A549 (cell line): ENCODE measurements at regions not wholly inside any gene's neighbourhood (a gene's known extent, or its start where the extent isn't known, plus 50 kb on each side); places are given as distances from the start of the nearest gene placed in this dataset.

Source experiments
- ATAC-seq, 2 experiments: fragments of 200-7000 bp in 1 of 2; fragments of >200 bp in 1 of 2; cut with Nextera tagmentation in 1 of 2; cut with Tn5 transposase in 1 of 2; 3 replicates each; pipeline versions ENCODE4 v1.8.0 to v1.9.1; 2018 to 2020; ENCODE audit warnings: mild to moderate bottlenecking in 1 of 2, moderate library complexity in 1 of 2
- CTCF ChIA-PET: fragments of 300-600 bp; sonication (Branson Sonifier 250); formaldehyde crosslinking; extraction: SDS; loops from one replicate; lab custom pipeline; 2021; ENCODE audit warnings: antibody characterized with exemption, inconsistent platforms; lab: Yijun Ruan, JAX
- POLR2A ChIA-PET: fragments of 350-600 bp; formaldehyde crosslinking; extraction: SDS; loops from one replicate; lab custom pipeline; 2021; ENCODE audit warnings: antibody characterized with exemption, inconsistent platforms; lab: Yijun Ruan, JAX
- DNase-seq, 2 experiments: peaks; one replicate each; pipeline versions ENCODE4 v3.0.0 to v3.0.0-alpha.2; 2011 to 2016; ENCODE audit warnings: low read depth in 1 of 2, low spot score in 1 of 2
- FAIRE-seq: peaks from 2 replicates; lab custom pipeline; 2011; peaks lifted over from hg19 to GRCh38; lab: Jason Lieb, UNC
- H3K27ac ChIP-seq, 2 experiments: fragments of >200 bp; sonication (Bioruptor Twin); formaldehyde crosslinking; 3 replicates each; pipeline ENCODE4 v1.5.1; 2016 to 2017
- H3K4me1 ChIP-seq: fragments of >200 bp; sonication (Bioruptor Twin); formaldehyde crosslinking; 3 replicates; pipeline ENCODE4 v1.6.1; 2016
- H3K4me2 ChIP-seq: fragments of >200 bp; sonication (Bioruptor Twin); formaldehyde crosslinking; 3 replicates; pipeline ENCODE4 v1.6.1; 2016
- H3K4me3 ChIP-seq: fragments of >200 bp; sonication (Bioruptor Twin); formaldehyde crosslinking; 3 replicates; pipeline ENCODE4 v1.5.1; 2016
- H3K9me3 ChIP-seq: fragments of >200 bp; sonication (Bioruptor Twin); formaldehyde crosslinking; 3 replicates; pipeline ENCODE4 v1.6.1; 2016
- ATOH8 ChIP-seq: fragments of 250-450 bp; sonication (Bioruptor Pico); IDR thresholded peaks from 2 replicates; pipeline ENCODE4 v1.5.0; 2020; ENCODE audit warnings: low read depth, mild to moderate bottlenecking, moderate library complexity
- CBX2 ChIP-seq: fragments of 200-600 bp; sonication (generic); IDR thresholded peaks from 2 replicates; pipeline ENCODE4 v1.6.1; 2016; ENCODE audit warnings: low read depth, mild to moderate bottlenecking, borderline replicate concordance
- CEBPB ChIP-seq, 2 experiments: fragments of >200 bp in 1 of 2; sonication (Bioruptor Twin) in 1 of 2; formaldehyde crosslinking in 1 of 2; IDR thresholded peaks; 2 replicates each; pipeline ENCODE4 v1.6.1; 2012 to 2016
- CHD2 ChIP-seq: fragments of 150-350 bp; IDR thresholded peaks from 2 replicates; pipeline ENCODE4 v1.6.1; 2014; ENCODE audit warnings: low read length; ENCODE audit not compliant: partially characterized antibody
- CHD4 ChIP-seq: fragments of 200-600 bp; sonication (generic); IDR thresholded peaks from 2 replicates; pipeline ENCODE4 v1.6.1; 2016; ENCODE audit warnings: antibody characterized with exemption, mild to moderate bottlenecking, borderline replicate concordance
- E2F6 ChIP-seq: IDR thresholded peaks from 2 replicates; pipeline ENCODE4 v1.6.1; 2012; ENCODE audit warnings: low read depth, borderline replicate concordance
- EP300 ChIP-seq, 2 experiments: fragments of >200 bp; sonication (Bioruptor Twin); formaldehyde crosslinking; IDR thresholded peaks; 2 replicates in 1 of 2; 3 replicates in 1 of 2; pipeline ENCODE4 v1.6.1; 2016 to 2017
- FOSB ChIP-seq: fragments of 250-450 bp; sonication (Bioruptor Pico); IDR thresholded peaks from 2 replicates; pipeline ENCODE4 v1.5.0; 2020; ENCODE audit warnings: mild to moderate bottlenecking, moderate library complexity
- FOSL2 ChIP-seq, 2 experiments: fragments of 450-650 bp in 1 of 2; fragments of >200 bp in 1 of 2; sonication (Bioruptor Twin) in 1 of 2; formaldehyde crosslinking; IDR thresholded peaks; 2 replicates each; pipeline versions ENCODE4 v1.5.0 to v1.6.1; 2016 to 2020; ENCODE audit warnings: mild to moderate bottlenecking in 1 of 2, moderate library complexity in 1 of 2
- MAFK ChIP-seq: fragments of 450-650 bp; IDR thresholded peaks from 2 replicates; pipeline ENCODE4 v1.6.1; 2014; ENCODE audit not compliant: partially characterized antibody
- NFE2L2 ChIP-seq: fragments of 150-350 bp; conservative IDR thresholded peaks from 2 replicates; pipeline ENCODE4 v1.6.1; 2014; ENCODE audit warnings: low read length
- PBX3 ChIP-seq: IDR thresholded peaks from 2 replicates; pipeline ENCODE4 v1.6.1; 2012
- RAD21 ChIP-seq, 2 experiments: fragments of >200 bp in 1 of 2; sonication (Bioruptor Twin) in 1 of 2; formaldehyde crosslinking in 1 of 2; IDR thresholded peaks in 1 of 2; conservative IDR thresholded peaks in 1 of 2; 2 replicates in 1 of 2; 3 replicates in 1 of 2; pipeline ENCODE4 v1.6.1; 2012 to 2018; ENCODE audit warnings: inconsistent platforms in 1 of 2
- RARB ChIP-seq: fragments of 250-450 bp; sonication (Bioruptor Pico); IDR thresholded peaks from 2 replicates; pipeline ENCODE4 v1.8.0; 2021; ENCODE audit warnings: mild to moderate bottlenecking, moderate library complexity
- RFX5 ChIP-seq: fragments of 450-650 bp; IDR thresholded peaks from 2 replicates; pipeline ENCODE4 v1.7.1; 2014; ENCODE audit warnings: antibody characterized with exemption, mild to moderate bottlenecking, moderate library complexity
- RNF2 ChIP-seq: fragments of 200-600 bp; sonication (generic); IDR thresholded peaks from 2 replicates; pipeline ENCODE4 v1.6.1; 2016; ENCODE audit warnings: low read depth, mild to moderate bottlenecking, antibody characterized with exemption, moderate library complexity, borderline replicate concordance
- SREBF2 ChIP-seq: fragments of 450-650 bp; IDR thresholded peaks from 2 replicates; pipeline ENCODE4 v1.6.1; 2014; ENCODE audit warnings: mild to moderate bottlenecking, moderate library complexity
- ZC3H11A ChIP-seq: fragments of 450-650 bp; IDR thresholded peaks from 2 replicates; pipeline ENCODE4 v1.6.1; 2014; ENCODE audit warnings: antibody characterized with exemption, mild to moderate bottlenecking
- WGBS: methylation state at CpG from one replicate; pipeline ENCODE4 v1.1.6; 2017; ENCODE audit errors: missing lambda C conversion rate; 5-methylcytosine and 5-hydroxymethylcytosine counted together
- TF ChIP-seq, protein P1 (sequence below): fragments of 200-600 bp; sonication (generic); IDR thresholded peaks from 2 replicates; pipeline ENCODE4 v1.6.1; 2016; ENCODE audit warnings: antibody characterized with exemption, mild to moderate bottlenecking, moderate library complexity
- TF ChIP-seq, protein P2 (sequence below): fragments of 250-450 bp; sonication (Bioruptor Pico); IDR thresholded peaks from 2 replicates; pipeline ENCODE4 v1.5.0; 2021; ENCODE audit warnings: mild to moderate bottlenecking, moderate library complexity, borderline replicate concordance

- ChIA-PET CTCF (no interaction called here), POLR2A (no interaction called here)
- TF ChIP-seq RAD21 (conservative IDR thresholded peaks at IDR 0.05 in 1 of 2, IDR thresholded peaks at IDR 0.05 in 1 of 2) (no peak), NFE2L2 (no peak), ZC3H11A (no peak), CHD2 (no peak), FOSB (no peak), RNF2 (no peak)
- TF ChIP-seq, protein P1, sequence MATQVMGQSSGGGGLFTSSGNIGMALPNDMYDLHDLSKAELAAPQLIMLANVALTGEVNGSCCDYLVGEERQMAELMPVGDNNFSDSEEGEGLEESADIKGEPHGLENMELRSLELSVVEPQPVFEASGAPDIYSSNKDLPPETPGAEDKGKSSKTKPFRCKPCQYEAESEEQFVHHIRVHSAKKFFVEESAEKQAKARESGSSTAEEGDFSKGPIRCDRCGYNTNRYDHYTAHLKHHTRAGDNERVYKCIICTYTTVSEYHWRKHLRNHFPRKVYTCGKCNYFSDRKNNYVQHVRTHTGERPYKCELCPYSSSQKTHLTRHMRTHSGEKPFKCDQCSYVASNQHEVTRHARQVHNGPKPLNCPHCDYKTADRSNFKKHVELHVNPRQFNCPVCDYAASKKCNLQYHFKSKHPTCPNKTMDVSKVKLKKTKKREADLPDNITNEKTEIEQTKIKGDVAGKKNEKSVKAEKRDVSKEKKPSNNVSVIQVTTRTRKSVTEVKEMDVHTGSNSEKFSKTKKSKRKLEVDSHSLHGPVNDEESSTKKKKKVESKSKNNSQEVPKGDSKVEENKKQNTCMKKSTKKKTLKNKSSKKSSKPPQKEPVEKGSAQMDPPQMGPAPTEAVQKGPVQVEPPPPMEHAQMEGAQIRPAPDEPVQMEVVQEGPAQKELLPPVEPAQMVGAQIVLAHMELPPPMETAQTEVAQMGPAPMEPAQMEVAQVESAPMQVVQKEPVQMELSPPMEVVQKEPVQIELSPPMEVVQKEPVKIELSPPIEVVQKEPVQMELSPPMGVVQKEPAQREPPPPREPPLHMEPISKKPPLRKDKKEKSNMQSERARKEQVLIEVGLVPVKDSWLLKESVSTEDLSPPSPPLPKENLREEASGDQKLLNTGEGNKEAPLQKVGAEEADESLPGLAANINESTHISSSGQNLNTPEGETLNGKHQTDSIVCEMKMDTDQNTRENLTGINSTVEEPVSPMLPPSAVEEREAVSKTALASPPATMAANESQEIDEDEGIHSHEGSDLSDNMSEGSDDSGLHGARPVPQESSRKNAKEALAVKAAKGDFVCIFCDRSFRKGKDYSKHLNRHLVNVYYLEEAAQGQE, result no peak
- H3K4me1 ChIP-seq, result no peaks in the 10 kb centered on the region
- no peaks in the 10 kb centered on the region for H3K9me3 ChIP-seq
- no peak overlapping the region for H3K4me2 ChIP-seq
- WGBS, result 4% methylated on average over 3 of the region's 3 CpGs
- no peak overlapping the region for H3K4me3 ChIP-seq
- no peak for ATAC-seq
- no peak for FAIRE-seq
- no peak overlapping the region for H3K27ac ChIP-seq
- DNase-seq, result no peak
Observed at GRCh38 chr3:99315896-99316295, 322.5 kb upstream of the COL8A1 start.

DNA sequence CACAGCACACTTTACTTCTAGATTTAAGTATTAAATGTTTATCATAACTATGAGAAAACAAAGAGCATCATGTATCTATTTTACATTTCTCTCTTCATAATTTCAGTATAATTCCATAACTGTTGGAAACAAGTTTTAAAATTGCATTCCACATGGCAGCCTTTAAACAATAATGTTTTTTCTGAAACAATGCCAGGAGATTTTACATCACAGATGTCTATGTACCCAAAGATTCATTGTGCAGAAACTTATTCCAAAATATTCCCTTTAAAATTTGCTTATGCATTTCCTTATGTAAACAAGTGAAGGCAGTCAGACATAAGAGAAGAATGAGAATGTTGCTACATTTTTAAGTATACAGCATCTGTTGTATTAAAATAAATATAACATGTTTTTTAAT lies 324.9 kb upstream of the COL8A1 start:
- Histone ChIP-seq H3K27ac (no peak overlapping the region), H3K4me3 (no peak overlapping the region), H3K9me3 (no peaks in the 10 kb centered on the region), H3K4me2 (no peak overlapping the region), H3K4me1 (no peaks in the 10 kb centered on the region)
- FAIRE-seq (no peak), DNase-seq (no peak), ATAC-seq (no peak)
- POLR2A ChIA-PET, result no interaction called here
- CTCF ChIA-PET, result no interaction called here
- TF ChIP-seq, protein P2, sequence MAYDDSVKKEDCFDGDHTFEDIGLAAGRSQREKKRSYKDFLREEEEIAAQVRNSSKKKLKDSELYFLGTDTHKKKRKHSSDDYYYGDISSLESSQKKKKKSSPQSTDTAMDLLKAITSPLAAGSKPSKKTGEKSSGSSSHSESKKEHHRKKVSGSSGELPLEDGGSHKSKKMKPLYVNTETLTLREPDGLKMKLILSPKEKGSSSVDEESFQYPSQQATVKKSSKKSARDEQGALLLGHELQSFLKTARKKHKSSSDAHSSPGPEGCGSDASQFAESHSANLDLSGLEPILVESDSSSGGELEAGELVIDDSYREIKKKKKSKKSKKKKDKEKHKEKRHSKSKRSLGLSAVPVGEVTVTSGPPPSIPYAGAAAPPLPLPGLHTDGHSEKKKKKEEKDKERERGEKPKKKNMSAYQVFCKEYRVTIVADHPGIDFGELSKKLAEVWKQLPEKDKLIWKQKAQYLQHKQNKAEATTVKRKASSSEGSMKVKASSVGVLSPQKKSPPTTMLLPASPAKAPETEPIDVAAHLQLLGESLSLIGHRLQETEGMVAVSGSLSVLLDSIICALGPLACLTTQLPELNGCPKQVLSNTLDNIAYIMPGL, result no peak
- TF ChIP-seq E2F6, result no peak
- no peak for TF ChIP-seq RFX5
- no peak for TF ChIP-seq FOSB
- no peak for TF ChIP-seq CEBPB (IDR thresholded peaks at IDR 0.05)
- no peak for TF ChIP-seq SREBF2
- TF ChIP-seq FOSL2 (IDR thresholded peaks at IDR 0.05), result no peak
- no peak for TF ChIP-seq FOSL2 (CRISPR knock-in tag; IDR thresholded peaks at IDR 0.05)
- TF ChIP-seq RARB (CRISPR knock-in tag), result no peak

DNA sequence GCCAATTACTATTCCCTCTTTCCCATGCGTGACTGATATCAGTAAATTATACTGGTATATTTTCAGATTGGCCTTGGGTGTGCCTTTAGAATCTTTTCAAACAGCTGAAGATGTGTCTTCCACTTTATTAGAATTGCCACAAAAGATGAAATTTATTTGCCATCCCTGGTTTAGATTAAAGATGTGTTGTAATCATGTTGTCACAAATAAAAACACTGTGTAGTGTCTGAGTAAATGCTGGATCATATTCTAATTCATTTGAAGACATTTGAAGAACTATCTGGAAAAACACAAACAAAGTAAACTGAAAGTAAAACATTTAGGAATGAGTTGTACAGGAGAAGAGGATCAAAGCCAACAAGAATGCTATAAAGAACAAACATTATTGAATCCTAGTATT lies 339.7 kb upstream of the COL8A1 start:
- POLR2A ChIA-PET, result no interaction called here
- H3K4me3 ChIP-seq, result no peak overlapping the region
- CTCF ChIA-PET, result no interaction called here
- H3K27ac ChIP-seq, result no peak overlapping the region
- no peaks in the 10 kb centered on the region for H3K9me3 ChIP-seq
- H3K4me2 ChIP-seq, result no peak overlapping the region
- DNase-seq (no peak), FAIRE-seq (no peak), ATAC-seq (no peak)
- H3K4me1 ChIP-seq, result no peaks in the 10 kb centered on the region
- 63% methylated on average over 1 of the region's 1 CpG for WGBS
- TF ChIP-seq NFE2L2, result no peak
- TF ChIP-seq ATOH8 (CRISPR knock-in tag), result no peak
- TF ChIP-seq MAFK, result no peak
- no peak for TF ChIP-seq CHD4
- TF ChIP-seq EP300 (IDR thresholded peaks at IDR 0.05), result no peak
- TF ChIP-seq PBX3, result no peak
- no peak for TF ChIP-seq CBX2
